HFF-Myc (cell line): ENCODE measurements at regions not wholly inside any gene's neighbourhood (a gene's known extent, or its start where the extent isn't known, plus 50 kb on each side); places are given as distances from the start of the nearest gene placed in this dataset.

Experiments used
- DNase-seq: peaks from one replicate; pipeline ENCODE4 v3.0.0-alpha.2; 2011; ENCODE audit warnings: low read depth; ENCODE audit errors: extremely low read depth
- H3K4me3 ChIP-seq: replicated peaks from 2 replicates; pipeline ENCODE4 v1.5.1; 2011; ENCODE audit warnings: low read depth, mild to moderate bottlenecking, control low read depth, low read length
- TF ChIP-seq, protein P1 (sequence below): IDR thresholded peaks from 2 replicates; pipeline ENCODE4 v1.5.1; 2012; ENCODE audit warnings: mild to moderate bottlenecking, low read depth, low read length, control low read depth; ENCODE audit errors: missing control alignments

GRCh38 chr3:110654843-110655502, 416.6 kb upstream of the NECTIN3 start:
- no peak overlapping the region for H3K4me3 ChIP-seq
- DNase-seq, result no peak
- TF ChIP-seq, protein P1, sequence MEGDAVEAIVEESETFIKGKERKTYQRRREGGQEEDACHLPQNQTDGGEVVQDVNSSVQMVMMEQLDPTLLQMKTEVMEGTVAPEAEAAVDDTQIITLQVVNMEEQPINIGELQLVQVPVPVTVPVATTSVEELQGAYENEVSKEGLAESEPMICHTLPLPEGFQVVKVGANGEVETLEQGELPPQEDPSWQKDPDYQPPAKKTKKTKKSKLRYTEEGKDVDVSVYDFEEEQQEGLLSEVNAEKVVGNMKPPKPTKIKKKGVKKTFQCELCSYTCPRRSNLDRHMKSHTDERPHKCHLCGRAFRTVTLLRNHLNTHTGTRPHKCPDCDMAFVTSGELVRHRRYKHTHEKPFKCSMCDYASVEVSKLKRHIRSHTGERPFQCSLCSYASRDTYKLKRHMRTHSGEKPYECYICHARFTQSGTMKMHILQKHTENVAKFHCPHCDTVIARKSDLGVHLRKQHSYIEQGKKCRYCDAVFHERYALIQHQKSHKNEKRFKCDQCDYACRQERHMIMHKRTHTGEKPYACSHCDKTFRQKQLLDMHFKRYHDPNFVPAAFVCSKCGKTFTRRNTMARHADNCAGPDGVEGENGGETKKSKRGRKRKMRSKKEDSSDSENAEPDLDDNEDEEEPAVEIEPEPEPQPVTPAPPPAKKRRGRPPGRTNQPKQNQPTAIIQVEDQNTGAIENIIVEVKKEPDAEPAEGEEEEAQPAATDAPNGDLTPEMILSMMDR, result no peak

- no peak overlapping the region for H3K4me3 ChIP-seq
- DNase-seq, result no peak
- TF ChIP-seq, protein P1, result no peak
These were observed 415.1 kb upstream of the NECTIN3 start for GRCh38 chr3:110656394-110657025.

DNA sequence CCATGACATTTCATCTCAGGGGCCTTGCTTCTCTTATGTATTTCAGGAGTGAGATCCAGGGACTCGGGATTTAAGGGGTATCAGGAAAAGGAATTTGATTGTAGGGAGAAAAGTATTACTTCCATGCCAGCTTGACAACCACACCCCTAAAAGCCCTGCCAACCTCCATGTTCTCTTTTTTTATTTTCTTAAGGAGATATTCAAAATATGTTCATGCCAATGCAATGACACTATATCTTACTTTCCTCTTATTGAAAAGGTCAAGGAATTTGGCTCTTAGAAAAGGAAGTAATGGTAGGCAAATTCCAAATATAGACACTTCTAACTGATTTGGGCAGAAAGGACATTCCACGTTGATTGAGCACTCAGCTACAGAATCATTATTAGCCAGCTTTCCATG, 407.5 kb upstream of the NECTIN3 start:
- TF ChIP-seq, protein P1, result no peak
- no peak overlapping the region for H3K4me3 ChIP-seq
- DNase-seq, result no peak

DNA sequence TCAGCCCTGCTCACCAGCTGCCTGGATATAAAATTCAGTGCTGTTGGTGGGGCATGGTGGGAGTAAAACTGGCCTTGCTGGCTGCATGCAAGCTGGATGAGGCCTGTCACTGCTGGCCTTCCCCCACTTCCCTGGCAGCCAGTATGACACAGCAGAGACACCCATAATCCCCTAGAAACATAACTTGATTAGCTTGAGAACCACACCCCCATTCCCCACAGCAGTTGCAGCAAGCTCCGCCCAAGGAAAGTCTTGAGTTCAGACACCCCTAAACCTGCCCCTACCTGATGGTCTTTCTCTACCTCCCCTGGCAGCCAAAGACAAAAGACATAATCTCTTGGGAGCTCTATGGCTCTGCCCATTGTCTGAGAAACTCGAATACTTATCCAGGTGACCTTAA, 405.1 kb upstream of the NECTIN3 start:
- TF ChIP-seq, protein P1, result no peak
- DNase-seq, result no peak
- no peak overlapping the region for H3K4me3 ChIP-seq

DNA sequence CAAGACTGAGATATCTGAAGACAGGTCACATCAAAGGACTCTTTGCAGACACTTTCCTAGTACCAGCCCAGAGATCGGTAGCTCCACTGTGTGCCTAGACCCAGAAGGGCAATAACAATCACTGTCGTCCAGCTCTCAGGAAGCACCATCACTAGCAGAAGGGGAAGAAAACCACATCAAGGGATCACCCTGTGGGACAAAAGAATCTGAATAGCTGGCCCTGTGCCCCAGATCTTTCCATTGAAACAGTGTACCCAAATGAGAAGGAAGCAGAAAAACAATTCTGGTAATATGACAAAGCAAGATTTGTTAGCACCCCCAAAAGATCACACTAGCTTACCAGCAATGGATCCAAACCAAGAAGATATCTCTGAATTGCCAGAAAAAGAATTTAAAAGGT, 404.4 kb upstream of the NECTIN3 start:
- no peak for DNase-seq
- H3K4me3 ChIP-seq, result no peak overlapping the region
- TF ChIP-seq, protein P1, result no peak

DNA sequence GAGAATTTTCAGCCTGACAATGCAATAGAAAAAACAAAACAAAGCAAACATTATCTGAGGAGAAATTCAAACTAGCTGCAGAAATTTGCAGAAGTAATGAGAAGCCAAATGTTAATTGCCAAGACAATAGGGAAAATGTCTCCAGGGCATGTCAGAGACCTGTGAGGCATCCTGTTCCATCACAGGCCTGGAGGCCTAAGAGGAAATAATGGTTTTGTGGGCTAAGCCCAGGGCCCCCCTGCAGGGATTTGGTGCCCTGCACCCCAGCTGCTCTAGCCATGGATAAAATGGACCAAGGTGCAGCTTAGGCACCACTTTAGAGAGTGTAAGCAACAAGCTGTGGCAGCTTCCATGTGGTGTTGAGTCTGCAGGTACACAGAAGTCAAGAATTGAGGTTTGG, 401.2 kb upstream of the NECTIN3 start:
- H3K4me3 ChIP-seq, result no peak overlapping the region
- TF ChIP-seq, protein P1, result no peak
- DNase-seq, result no peak
